Suppressor macrophage (primary cell): ENCODE measurements at regions not wholly inside any gene's neighbourhood (a gene's known extent, or its start where the extent isn't known, plus 50 kb on each side); places are given as distances from the start of the nearest gene placed in this dataset.

Source experiments
- DNase-seq, 4 experiments: peaks; one replicate each; pipeline ENCODE4 v3.0.0-alpha.2; 2020 to 2022

DNA sequence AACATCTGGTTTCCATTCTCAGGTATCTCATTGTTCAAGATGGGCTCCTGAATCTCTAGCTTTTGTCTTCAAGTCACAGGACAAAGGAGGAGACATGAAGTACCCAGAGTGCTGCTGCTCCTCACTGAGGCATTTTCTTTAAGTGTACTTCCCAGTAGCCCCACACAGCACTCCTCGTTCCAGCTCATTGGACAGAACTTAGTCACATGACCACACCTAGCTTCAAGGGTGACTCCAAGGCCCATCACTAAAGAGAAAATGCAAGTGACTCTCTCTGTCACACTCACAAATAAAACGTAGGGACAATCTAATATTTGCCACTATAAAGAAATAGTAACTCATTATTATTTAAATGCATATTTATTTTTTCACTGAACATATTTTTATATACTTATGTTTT is 58.3 kb upstream of the NEUROD6 start:
- no peak for DNase-seq

DNA sequence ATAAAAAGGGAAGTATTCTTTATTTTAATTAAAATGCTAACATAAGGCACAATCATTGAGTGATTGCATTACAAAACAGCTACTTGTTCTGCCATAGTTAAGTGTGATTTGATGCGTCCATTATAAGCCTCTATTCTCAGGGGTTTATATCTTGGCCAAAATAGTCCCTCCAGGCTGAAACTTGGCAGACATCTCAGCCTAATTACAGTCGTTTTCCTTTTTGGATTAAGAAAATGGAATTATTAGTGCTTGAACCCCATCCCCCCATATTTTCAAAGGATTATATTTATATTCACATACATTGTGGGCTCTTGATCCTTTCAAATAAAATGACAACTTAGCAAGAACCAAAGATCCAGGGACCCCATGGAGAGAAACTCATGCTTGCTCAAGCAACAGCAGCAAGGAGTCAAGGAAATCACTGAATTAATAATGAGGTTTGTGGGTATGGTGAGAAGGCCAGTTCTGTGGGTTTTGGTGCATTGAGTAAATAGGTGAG is 66.7 kb upstream of the NEUROD6 start:
- no peak for DNase-seq

DNA sequence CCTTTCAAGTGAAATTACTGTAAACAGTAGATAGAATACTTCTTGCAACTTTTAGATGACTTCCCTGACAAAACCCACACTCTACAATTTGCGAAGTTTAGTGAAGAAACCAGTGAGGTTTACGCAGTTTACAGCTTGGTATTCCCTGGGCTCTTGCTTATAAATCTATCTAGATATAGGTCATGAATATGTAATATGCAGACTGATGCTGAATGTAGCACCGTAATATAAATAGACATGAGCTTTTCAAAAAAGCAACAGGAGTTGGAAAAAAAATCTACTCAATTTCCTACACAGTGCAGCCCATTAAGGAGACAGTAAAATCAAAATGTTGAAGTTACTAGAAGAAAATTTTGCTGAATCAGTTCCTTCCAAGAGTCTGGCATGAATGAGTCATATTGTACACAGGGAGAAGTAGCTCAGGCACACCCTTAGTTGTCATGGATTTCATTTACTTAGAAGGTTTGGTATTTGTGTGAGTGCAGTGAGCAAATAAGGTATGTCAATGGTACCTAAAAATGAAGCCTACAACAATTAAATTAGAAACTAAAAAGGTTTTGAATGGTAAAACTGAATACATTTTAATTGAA is 67.7 kb upstream of the NEUROD6 start:
- peak; percentile 17 to 81 (median 58) for DNase-seq

DNA sequence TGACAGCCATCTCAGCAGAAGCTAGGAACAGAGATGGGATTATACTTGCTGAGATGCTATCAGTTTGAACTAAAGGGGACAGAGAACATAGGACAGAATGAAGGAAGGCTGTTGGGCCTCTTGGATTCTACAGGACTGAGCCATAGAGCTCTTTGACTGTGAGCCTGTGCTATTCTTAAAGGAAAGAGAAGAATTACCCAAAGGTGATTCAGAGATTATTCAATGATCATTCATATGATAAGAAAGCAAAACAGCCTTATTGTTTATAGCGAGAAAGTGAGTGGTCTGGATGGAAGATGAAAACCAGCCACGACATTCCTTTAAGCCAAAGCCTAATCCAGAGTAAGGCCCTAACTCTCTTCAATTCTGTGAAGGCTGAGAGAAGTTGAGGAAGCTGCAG is 69.7 kb upstream of the NEUROD6 start:
- DNase-seq, result no peak

DNA sequence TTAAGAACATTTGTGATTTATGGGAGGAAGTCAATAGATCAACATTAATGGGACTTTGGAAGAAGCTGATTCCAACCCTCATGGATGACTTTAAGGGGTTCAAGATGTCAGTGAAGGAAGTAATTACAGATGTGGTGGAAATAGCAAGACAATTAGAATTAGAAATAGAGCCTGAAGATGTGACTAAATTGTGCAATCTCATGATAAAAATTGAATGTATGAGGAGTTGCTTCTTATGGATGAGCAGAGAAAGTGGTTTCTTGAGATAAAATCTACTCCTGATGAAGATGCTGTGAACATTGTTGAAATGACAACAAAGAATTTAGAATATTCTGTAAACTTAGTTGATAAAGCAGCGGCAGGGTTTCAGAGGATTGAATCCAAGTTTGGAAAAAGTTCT is 70.9 kb upstream of the NEUROD6 start:
- no peak for DNase-seq

DNA sequence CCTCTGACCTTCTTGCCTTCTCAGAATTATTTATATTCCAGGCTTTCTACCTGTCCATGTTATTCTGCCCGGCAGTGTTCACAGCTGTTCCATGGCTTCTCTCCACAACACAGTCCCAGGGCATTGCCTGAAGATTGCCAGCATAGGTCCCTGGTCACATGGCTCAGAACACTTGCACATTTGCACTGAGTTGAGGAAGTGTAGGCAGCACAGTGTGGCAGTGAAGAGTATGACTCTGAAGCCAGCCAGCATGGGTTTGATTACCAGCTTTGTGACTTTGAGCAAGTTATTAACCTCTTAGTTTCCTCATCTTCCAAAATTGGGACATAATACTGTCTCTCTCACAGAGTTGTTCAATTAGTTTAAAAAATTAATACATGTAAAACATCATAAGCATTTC is 73.2 kb upstream of the NEUROD6 start:
- peak; percentile 43 to 69 (median 62) for DNase-seq

DNA sequence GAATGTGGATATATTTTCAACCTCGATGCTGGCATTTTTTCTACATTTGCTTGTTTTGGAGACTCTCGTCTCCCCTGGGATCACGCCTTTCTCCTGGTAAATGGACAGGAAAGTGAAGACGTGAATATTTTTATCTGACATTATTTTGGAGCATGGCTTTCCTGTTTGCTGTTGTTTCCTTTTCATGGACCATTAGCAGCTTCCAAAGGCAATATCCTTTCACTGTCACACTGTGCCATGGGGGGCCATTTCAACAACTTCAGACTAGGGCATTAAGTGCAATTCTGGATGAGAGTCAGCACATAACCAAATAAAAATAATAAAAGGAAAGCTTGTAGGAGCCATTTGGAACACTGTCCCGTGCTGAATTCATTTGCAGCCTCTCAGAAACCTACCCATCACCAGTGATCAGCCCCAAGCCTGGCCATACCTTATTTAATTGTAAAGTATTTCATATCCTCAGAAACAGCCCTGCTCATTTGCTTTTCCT is 75.9 kb upstream of the NEUROD6 start:
- DNase-seq, result no peak

DNA sequence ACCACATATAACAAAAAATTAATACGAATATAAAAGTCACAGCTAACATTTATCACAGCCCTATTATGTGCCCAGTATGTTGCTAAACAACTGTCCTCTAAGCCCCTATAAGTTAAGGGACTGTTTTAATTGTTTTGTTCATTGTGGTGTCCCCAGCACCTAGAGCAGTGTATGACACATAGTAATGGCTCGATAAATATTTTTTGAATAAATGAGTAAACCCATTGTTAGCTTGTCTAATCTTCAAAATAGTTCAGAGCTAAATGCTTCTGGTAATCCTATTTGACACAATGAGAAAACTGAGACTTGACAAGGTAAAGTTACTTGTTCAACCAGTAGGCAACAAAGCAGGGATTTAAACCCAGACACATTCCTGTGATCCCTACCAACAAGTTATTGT is 78.4 kb upstream of the NEUROD6 start:
- DNase-seq, result no peak

DNA sequence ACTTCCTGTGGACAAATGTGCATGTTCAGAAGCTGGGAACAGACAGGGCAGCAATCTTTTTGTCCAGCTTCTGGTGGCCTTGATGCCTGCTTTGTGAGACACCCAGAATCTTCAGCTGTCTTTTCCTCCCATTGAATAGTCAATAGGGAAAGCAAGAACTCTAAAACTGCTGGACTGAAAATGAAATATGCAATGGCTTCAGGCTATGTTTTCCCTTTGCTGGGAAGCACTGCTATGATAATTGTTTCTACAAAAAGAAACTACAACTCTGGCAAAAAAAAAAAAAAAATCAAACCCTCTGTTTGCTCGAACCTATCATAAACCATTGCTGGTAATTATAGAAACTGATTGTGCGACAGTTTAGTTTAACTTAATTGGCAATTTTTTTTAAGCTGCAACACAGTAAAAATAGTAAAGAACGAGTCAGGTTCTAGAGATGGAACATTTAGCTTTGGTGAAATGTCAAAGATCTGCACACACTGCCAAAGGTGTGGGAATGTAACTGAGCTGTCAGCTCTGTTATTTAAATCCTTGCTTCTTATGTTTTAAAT is 79.1 kb upstream of the NEUROD6 start:
- DNase-seq, result no peak

DNA sequence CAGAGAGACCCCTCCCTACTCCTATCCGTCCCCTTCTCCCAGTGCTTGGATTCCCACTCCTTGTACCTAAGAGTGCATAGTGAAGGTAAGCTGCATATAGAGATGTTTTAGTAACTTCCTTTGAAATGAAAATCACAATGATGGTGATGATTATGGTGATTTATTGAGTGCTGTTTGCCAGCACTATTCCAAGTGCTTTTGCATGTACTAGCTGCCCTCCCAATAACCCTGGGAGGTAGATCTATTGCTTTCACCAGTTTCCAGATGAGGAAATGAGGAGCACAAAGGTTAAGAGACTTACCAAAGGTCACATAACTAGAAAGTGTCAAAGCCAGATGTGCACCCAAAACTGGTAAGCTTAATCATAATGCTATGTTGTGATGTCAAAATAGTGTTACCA is 80.4 kb upstream of the NEUROD6 start:
- DNase-seq, result no peak

DNA sequence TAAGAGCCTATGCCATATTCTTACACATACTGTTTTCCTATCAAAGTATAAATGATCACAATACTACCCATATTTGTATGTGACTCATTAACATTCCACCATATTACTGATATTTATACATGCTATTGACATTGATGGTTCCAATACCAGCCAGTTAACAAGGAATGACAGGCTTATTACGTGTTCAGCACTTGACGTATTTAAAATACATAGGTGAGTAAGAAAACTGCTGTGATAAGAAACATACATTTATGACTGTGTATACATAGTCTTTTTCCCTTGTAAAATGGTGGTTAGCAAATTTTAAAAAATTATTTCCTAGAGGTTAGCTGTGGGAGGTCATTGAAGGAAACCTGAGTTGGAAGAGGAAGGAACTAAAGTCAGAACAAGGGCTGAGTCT is 81.1 kb upstream of the NEUROD6 start:
- no peak for DNase-seq

DNA sequence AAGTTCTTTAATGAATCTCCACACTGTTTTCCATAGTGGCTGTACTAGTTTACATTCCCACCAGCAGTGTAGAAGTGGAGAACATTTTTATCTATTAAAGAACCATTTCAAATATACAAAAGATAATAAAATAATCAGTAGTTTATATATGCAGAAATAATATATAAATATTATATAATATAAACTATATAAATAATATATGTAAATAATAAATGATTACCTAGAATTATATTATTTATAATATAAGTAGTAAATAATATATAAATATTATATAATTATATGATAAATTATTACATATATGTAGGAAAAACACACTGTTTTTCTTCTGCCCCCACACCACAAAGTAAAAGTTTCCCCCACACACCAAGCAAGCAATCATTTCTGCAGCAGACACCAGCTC is 83.5 kb upstream of the NEUROD6 start:
- DNase-seq, result no peak

DNA sequence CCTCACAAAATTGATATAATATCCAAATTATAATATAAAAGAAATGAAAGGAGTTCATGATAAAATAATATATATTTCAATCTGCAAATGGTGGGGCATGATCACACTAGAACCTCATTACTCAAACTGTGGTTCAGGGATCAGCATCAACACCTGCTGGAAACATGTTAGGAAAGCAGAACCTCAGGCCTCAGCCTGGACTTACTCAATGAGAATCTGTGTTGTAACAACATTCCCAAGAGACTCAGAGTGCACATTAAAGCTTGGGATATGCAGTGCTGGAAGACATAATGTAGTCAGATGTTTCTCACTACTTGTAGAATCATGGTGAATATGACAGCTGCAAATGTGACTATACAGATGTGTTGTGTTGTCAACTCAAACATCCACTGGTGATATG is 81.7 kb upstream of the ITPRID1 start:
- DNase-seq, result no peak

DNA sequence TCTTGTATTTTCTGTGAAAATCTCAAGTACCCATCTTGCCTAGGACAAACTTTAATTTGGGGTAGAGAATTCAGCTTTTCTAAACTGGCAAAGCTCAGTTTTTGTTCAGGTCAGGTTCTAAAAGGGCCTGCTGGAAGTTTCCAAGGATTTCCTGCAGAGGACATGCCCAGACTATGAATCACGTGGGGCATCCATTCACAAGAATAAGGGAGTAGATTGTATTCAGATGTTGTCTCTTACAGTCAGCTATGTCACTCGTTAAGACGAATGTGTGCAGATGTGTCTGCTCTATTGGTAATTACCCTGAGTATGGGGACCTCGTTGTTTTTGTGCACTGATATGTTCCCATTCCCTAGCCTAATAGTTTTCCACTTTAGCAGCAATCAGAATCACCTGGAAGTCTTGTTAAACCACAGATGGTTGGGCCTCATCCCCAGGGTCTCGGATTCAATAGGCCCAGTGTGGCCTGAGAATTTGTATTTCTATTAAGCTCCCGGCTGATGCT is 81.0 kb upstream of the ITPRID1 start:
- DNase-seq, result no peak

DNA sequence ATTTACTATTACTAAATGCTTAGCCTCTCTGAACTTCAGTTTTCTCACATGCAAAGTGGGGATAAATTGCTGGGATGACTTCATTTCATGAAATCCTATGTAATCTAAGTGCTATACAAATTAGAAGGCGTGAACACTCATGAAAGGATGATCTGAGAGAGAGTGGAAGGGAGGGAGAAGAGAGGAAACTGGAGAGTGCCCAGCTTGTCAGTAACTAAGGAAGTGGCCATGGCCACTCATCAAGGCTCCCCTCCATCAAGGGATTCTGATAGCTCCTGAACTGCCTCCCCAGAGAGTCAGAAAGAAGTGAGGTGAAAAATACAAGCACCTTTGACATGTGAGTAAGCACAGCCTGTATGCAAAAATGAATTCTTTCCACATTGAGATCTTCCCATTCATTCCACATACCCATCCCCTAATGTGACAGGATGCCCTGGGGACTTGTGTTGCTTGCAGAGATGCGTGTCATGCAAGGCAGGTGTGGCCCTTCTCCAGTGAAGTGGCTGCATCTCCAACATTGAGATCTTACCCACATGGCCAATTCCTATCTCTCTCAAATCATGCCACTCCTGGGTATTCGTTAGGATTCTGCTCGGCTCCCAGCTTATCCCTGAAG is 76.5 kb upstream of the ITPRID1 start:
- DNase-seq, result no peak

DNA sequence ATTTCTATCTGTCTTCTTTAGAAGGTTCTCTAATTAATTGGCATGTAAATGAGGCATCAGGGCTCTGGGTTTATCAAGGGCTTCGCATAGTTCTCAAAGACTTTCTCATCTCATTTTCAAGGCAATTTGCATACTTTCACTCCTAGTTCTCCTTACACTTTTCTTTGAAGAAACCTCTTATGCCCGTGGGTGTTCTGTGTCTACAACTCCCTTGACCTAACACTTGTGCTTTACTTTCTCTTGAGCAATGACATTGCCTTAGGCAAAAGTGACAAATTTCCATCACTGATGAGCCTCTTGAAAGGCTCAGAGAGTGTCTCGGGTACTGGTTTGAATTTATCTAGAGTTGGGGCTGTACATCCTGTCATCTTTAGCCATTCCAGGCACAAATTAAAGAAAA is 74.7 kb upstream of the ITPRID1 start:
- no peak for DNase-seq

DNA sequence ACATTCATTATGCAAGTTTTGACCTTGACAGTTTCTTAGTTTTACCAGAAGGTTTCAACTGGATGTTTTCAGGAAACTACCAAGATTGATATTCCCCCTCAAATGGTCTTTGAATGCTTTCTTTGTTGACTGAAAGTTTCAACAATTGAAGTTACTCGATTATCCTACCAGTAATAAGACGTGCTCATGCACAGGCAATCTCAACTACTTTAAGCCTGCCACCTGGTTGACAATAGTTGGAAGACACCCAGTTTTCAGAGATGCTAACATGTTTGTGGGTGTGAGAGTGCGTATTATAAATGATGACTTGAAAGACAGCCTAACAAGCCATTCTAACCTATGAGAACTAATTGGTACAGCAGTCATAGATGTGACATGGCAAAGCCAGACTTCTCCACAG is 73.4 kb upstream of the ITPRID1 start:
- DNase-seq, result no peak

DNA sequence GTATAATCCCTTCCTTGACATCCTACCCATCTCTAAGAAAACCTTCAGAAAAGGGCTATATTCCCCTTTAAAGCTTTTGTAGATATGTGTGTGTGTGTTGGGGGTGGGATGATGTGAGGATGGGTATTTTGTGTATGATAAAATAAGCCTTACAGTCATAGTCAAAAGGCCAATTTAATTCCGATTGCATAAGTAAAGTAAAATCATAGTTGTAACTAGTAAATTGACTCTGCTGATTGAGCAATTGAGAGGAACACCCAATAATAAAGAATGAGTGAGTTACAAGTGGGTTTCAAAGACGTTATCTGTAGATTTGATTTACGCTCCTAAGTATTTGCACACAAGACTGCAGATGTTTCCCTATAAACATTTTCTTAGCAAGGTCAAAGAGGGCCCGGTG is 71.3 kb upstream of the ITPRID1 start:
- DNase-seq, result no peak

DNA sequence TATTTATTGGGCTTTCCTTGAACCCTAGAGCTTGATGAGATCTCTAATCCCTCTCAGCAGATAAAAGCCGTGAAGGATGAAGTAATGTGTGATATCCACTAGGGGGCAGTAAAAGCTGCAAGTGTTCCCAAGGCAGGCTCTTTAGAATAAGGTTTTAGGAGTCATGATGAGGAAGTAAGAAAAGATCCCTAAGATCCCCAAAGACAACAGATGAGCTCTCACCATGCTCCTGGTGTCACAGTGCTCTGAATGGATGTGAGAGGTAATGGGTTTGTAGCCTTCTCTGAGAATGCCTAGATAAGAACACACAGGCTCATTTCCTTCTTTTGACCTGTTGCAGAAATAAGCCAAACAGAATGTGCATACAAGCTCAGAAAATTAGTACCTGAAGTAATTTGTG is 70.4 kb upstream of the ITPRID1 start:
- peak; percentile 46 to 90 (median 75) for DNase-seq

DNA sequence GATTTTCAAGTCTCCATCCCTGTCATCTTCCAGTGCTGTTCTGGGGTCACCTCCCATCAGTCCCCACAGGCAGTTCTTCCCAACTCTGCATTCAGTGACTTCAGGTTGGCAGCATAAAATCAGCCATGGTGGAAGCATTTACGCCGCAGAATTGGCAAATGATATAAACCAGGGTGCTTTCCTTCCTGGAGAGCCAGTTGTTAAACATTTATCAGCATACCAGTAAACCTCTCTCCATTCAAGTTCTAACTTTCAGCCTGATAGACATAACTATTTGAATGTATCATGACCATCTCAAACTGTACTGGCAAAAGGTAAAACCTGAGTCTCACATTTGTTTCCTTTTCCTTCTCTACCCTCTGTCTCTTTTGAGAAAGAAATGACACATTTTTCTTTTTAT is 69.7 kb upstream of the ITPRID1 start:
- DNase-seq, result no peak

DNA sequence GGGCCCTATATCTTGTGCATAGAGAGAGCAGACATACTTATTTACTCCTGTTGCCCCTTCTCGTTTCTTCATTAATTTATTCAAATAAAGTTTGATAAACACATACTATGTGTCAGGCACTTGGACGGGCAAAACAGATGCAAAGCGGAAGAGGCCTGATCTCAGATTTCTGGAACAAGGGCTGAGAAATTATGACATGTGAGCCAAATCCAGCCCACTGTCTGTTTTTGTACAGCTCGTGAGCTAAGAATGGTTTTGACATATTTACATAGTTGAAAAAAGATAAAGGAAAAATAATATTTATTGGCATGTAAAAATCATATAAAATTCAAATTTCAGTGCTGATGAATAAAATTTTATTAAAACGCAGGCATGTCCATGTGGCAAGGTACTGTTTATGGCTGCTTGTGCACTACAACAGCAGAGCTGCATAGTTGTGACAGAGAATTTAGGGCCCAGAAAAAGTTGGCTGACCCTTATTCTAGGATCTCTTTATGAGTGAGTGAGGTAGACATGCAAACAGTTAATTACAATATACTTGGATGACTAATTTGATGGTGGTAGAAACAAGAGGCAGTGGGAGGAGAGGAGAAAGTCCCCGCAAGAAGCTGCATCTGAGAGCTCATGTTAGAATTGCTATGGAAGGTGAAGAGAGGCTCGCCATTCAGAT is 68.1 kb upstream of the ITPRID1 start:
- DNase-seq, result no peak

DNA sequence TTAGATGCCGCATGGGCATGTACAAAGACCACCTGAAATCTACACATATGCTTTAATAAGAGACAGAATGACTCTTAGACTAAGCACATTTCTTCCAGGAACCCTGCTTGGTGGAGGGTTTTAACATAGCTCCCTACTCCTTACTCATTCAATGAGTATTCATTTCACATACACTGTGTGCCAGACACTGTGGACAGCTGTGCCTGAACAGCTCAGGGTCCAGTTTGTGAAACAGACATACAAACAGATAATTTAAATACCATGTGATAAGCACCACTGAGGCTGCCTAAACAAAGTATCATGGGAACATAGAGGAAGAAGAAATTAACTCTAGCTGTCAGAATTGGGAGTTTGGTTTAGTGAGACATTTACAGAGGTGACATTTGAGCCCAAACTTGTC is 65.2 kb upstream of the ITPRID1 start:
- DNase-seq, result no peak

DNA sequence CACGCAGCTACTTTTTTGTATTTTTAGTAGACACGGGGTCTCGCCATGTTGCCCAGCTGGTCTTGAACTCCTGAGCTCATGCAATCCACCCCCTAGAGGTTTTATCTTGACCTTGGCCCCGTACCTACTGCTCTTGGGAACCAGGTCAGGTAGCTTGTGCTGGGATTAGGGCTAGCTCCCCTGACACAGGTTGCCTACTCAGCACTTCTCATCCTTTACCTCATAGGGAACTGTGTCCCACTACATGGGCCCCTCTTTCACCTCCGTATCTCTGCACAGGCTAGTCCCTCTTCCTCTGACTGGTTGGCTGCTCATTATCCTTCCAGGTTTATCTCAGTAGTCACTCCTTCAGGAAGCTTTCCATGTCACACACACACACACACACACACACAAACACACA is 58.0 kb upstream of the ITPRID1 start:
- DNase-seq, result no peak
